ENCODE measurements at regions not wholly inside any gene's neighbourhood (a gene's known extent, or its start where the extent isn't known, plus 50 kb on each side); places are given as distances from the start of the nearest gene placed in this dataset.

- DNase-seq (ENCODE audit: low spot score), result no peak
Measured at GRCh38 chr6:129911732-129912131, 50.6 kb upstream of the TMEM244 start.

Data from AG08396 (cell line).